ENCODE measurements at regions not wholly inside any gene's neighbourhood (a gene's known extent, or its start where the extent isn't known, plus 50 kb on each side); places are given as distances from the start of the nearest gene placed in this dataset.

DNA sequence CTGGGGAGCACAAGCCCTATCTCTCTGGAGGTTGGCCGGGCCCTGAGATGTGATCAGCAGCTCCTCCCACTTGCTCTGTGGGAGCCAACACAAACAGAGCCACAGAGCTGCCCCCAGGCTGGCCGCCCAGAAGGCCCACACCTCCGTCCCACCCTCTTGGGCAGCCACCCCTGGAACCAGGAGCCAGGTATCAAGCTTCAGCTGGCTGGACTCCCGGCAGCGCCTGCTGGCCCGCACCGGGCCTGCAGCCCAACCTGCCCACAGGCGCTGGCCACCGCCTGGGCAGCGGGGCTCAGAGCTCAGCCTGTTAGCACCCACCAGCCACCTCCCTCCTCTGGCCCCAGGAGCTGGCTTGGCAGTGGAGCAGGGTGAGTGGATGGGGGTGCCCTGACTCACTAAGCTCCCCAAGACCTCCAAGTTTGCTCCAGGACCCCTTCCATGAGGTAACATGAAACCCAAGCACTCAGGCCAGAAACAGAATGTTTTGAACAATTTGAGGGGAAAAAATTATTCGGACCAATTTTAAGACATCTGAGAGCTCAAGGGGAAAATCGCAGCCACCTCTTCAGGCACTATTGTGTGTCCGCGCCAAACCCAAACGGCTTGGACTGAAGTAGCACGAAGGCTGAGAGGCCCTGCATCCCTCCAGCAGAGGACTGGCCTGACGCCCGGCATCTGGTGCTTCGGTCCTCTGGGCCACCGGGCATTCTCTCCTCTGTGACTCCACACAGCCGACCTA lies 450.8 kb downstream of the SOX6 start:
- no peak for TF ChIP-seq EZH2phosphoT487 (IDR thresholded peaks at IDR 0.05; ENCODE audit: borderline replicate concordance)
- TF ChIP-seq, protein P1, sequence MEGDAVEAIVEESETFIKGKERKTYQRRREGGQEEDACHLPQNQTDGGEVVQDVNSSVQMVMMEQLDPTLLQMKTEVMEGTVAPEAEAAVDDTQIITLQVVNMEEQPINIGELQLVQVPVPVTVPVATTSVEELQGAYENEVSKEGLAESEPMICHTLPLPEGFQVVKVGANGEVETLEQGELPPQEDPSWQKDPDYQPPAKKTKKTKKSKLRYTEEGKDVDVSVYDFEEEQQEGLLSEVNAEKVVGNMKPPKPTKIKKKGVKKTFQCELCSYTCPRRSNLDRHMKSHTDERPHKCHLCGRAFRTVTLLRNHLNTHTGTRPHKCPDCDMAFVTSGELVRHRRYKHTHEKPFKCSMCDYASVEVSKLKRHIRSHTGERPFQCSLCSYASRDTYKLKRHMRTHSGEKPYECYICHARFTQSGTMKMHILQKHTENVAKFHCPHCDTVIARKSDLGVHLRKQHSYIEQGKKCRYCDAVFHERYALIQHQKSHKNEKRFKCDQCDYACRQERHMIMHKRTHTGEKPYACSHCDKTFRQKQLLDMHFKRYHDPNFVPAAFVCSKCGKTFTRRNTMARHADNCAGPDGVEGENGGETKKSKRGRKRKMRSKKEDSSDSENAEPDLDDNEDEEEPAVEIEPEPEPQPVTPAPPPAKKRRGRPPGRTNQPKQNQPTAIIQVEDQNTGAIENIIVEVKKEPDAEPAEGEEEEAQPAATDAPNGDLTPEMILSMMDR (conservative IDR thresholded peaks at IDR 0.05; ENCODE audit: low read length), result no peak
- no peak overlapping the region for H3K9ac ChIP-seq (ENCODE audit: low read depth, low read length, poor library complexity, severe bottlenecking)
- no peaks in the 10 kb centered on the region for H3F3A ChIP-seq (ENCODE audit: low read depth)
- no peak overlapping the region for H2AFZ ChIP-seq (ENCODE audit: low read length)
- H3K9me3 ChIP-seq (ENCODE audit: insufficient read depth, low read depth, low read length), result no peaks in the 10 kb centered on the region
- no peak overlapping the region for H3K4me2 ChIP-seq (ENCODE audit: low read depth, low read length, poor library complexity, severe bottlenecking)
- H3K79me2 ChIP-seq (ENCODE audit: insufficient read depth, low read length), result no peaks in the 10 kb centered on the region
- no peaks in the 10 kb centered on the region for H3K27me3 ChIP-seq (ENCODE audit: insufficient read depth, low read length, poor library complexity, severe bottlenecking)
- H3K36me3 ChIP-seq (ENCODE audit: insufficient read depth, low read length), result no peaks in the 10 kb centered on the region
- no peaks in the 10 kb centered on the region for H4K20me1 ChIP-seq (ENCODE audit: insufficient read depth, low read length, poor library complexity, severe bottlenecking)
- no peaks in the 10 kb centered on the region for H3K9me2 ChIP-seq (replicated peaks; ENCODE audit: low read depth, low read length)
- no peak overlapping the region for H3K4me3 ChIP-seq (ENCODE audit: low read length, poor library complexity, severe bottlenecking)
- peaks cover 7% of the 10 kb centered on the region for H3K4me1 ChIP-seq (ENCODE audit: insufficient read depth, low read length, poor library complexity, severe bottlenecking)

GRCh38 chr11:15906481-15907035 lies 449.8 kb downstream of the SOX6 start:
- no peak for TF ChIP-seq EZH2phosphoT487 (IDR thresholded peaks at IDR 0.05; ENCODE audit: borderline replicate concordance)
- TF ChIP-seq, protein P1 (conservative IDR thresholded peaks at IDR 0.05; ENCODE audit: low read length), result no peak
- Histone ChIP-seq H3K4me3 (ENCODE audit: low read length, poor library complexity, severe bottlenecking) (no peak overlapping the region), H3K9ac (ENCODE audit: low read depth, low read length, poor library complexity, severe bottlenecking) (no peak overlapping the region), H3K9me2 (replicated peaks; ENCODE audit: low read depth, low read length) (no peaks in the 10 kb centered on the region), H3K9me3 (ENCODE audit: insufficient read depth, low read depth, low read length) (no peaks in the 10 kb centered on the region), H3K4me2 (ENCODE audit: low read depth, low read length, poor library complexity, severe bottlenecking) (no peak overlapping the region), H3K79me2 (ENCODE audit: insufficient read depth, low read length) (no peaks in the 10 kb centered on the region), H3K4me1 (ENCODE audit: insufficient read depth, low read length, poor library complexity, severe bottlenecking) (peaks cover 2% of the 10 kb centered on the region), H3F3A (ENCODE audit: low read depth) (no peaks in the 10 kb centered on the region), H4K20me1 (ENCODE audit: insufficient read depth, low read length, poor library complexity, severe bottlenecking) (no peaks in the 10 kb centered on the region), H3K27me3 (ENCODE audit: insufficient read depth, low read length, poor library complexity, severe bottlenecking) (no peaks in the 10 kb centered on the region), H3K36me3 (ENCODE audit: insufficient read depth, low read length) (no peaks in the 10 kb centered on the region), H2AFZ (ENCODE audit: low read length) (no peak overlapping the region)

- Histone ChIP-seq H3K9me2 (replicated peaks; ENCODE audit: low read depth, low read length) (no peaks in the 10 kb centered on the region), H3K36me3 (ENCODE audit: insufficient read depth, low read length) (no peaks in the 10 kb centered on the region), H3K9ac (ENCODE audit: low read depth, low read length, poor library complexity, severe bottlenecking) (no peak overlapping the region), H3F3A (ENCODE audit: low read depth) (no peaks in the 10 kb centered on the region), H3K4me3 (ENCODE audit: low read length, poor library complexity, severe bottlenecking) (no peak overlapping the region), H3K4me1 (ENCODE audit: insufficient read depth, low read length, poor library complexity, severe bottlenecking) (no peaks in the 10 kb centered on the region), H3K79me2 (ENCODE audit: insufficient read depth, low read length) (no peaks in the 10 kb centered on the region), H3K4me2 (ENCODE audit: low read depth, low read length, poor library complexity, severe bottlenecking) (no peak overlapping the region), H3K9me3 (ENCODE audit: insufficient read depth, low read depth, low read length) (no peaks in the 10 kb centered on the region), H3K27me3 (ENCODE audit: insufficient read depth, low read length, poor library complexity, severe bottlenecking) (no peaks in the 10 kb centered on the region), H4K20me1 (ENCODE audit: insufficient read depth, low read length, poor library complexity, severe bottlenecking) (no peaks in the 10 kb centered on the region), H2AFZ (ENCODE audit: low read length) (no peak overlapping the region)
- TF ChIP-seq EZH2phosphoT487 (IDR thresholded peaks at IDR 0.05; ENCODE audit: borderline replicate concordance), result no peak
- TF ChIP-seq, protein P1 (conservative IDR thresholded peaks at IDR 0.05; ENCODE audit: low read length), result no peak
Measured at GRCh38 chr11:15907806-15908205, 448.5 kb downstream of the SOX6 start.
